ENCODE measurements at regions not wholly inside any gene's neighbourhood (a gene's known extent, or its start where the extent isn't known, plus 50 kb on each side); places are given as distances from the start of the nearest gene placed in this dataset.
"Not testable (repeated sequence)": the region's sequence is repeated elsewhere in the genome, so short reads cannot be mapped to it uniquely, and the experiment has no call there.

DNA sequence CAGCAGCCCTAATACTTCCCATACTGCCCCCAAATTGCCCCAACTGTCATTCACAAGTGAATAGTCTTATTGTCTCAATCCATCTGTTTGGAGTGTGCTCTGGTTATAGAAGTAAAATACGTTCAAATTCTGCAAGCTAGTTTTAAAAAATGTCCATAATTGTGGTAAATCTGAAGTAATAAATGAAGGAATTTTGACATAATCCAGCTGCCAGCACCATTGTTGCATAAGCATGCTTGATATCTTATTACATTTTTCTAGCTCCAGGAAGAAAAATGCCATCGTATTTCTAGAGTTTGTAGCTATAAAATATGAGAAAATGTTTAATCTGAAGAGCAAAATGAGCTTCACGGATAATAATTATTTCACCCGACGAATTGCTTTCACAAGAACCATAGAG, 664.7 kb downstream of the RFPL4B start:
- no peak for DNase-seq
- no peaks in the 10 kb centered on the region for H3K36me3 ChIP-seq
- H3K27ac ChIP-seq, result no peak overlapping the region

DNA sequence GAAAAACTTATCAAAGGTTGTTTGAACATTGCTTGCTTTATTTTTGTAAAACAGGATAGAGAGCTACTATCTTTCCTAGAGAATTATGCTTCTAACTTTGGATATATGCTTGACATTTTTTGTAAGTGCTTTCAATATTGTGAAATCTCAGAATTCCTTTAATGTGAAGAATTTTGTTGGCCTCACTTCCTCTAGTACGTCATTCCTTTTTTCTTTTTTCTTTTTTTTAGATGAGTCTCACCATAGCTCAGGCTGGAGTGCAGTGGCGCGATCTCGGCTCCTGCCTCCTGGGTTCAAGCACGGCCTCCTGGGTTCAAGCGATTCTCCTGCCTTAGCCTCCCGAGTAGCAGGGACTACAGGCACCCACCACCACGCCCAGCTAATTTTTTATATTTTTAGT, 668.1 kb downstream of the RFPL4B start:
- H3K9me3 ChIP-seq, result no peaks in the 10 kb centered on the region
- H3K27ac ChIP-seq, result no peak overlapping the region
- H3K4me3 ChIP-seq, result no peak overlapping the region
- no peaks in the 10 kb centered on the region for H3K36me3 ChIP-seq
- TF ChIP-seq, protein P1, sequence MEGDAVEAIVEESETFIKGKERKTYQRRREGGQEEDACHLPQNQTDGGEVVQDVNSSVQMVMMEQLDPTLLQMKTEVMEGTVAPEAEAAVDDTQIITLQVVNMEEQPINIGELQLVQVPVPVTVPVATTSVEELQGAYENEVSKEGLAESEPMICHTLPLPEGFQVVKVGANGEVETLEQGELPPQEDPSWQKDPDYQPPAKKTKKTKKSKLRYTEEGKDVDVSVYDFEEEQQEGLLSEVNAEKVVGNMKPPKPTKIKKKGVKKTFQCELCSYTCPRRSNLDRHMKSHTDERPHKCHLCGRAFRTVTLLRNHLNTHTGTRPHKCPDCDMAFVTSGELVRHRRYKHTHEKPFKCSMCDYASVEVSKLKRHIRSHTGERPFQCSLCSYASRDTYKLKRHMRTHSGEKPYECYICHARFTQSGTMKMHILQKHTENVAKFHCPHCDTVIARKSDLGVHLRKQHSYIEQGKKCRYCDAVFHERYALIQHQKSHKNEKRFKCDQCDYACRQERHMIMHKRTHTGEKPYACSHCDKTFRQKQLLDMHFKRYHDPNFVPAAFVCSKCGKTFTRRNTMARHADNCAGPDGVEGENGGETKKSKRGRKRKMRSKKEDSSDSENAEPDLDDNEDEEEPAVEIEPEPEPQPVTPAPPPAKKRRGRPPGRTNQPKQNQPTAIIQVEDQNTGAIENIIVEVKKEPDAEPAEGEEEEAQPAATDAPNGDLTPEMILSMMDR (IDR thresholded peaks at IDR 0.05), result no peak
- no peak for TF ChIP-seq POLR2A (IDR thresholded peaks at IDR 0.05)
- H3K4me1 ChIP-seq, result peaks cover 0 to 9% (median 0%) of the 10 kb centered on the region in 4 donors
- DNase-seq, result no peak
- no peaks in the 10 kb centered on the region for H3K27me3 ChIP-seq

More for the DNA sequence above, 664.7 kb downstream of the RFPL4B start:
- Histone ChIP-seq H3K9me3 (no peaks in the 10 kb centered on the region), H3K4me3 (no peak overlapping the region), H3K27me3 (no peaks in the 10 kb centered on the region), H3K4me1 (no peaks in the 10 kb centered on the region)
- TF ChIP-seq POLR2A (IDR thresholded peaks at IDR 0.05), result no peak

DNA sequence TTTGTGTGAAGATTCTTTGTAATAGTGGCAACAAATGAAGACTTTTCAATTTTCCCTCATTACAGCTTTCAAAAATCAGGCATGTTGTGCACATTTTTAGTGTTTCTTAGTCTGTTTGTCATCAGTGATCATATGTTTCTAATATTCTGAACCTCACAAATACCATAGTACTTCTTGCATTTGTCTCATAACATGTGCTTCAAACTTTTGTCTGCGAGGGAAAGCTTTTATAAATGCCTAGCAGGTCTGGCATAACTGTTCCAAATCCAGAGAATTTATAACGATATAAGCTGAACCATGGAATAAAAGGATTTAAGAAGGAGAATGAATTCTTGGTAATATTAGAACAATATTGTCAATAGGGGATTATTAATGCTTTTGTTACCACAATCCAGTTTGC, 670.2 kb downstream of the RFPL4B start:
- Histone ChIP-seq H3K4me1 (peaks cover 0 to 9% (median 0%) of the 10 kb centered on the region in 4 donors), H3K27ac (no peak overlapping the region), H3K36me3 (no peaks in the 10 kb centered on the region), H3K4me3 (no peak overlapping the region), H3K27me3 (no peaks in the 10 kb centered on the region), H3K9me3 (no peaks in the 10 kb centered on the region)
- no peak for TF ChIP-seq POLR2A (IDR thresholded peaks at IDR 0.05)
- TF ChIP-seq, protein P1 (IDR thresholded peaks at IDR 0.05), result no peak
- DNase-seq, result no peak

DNA sequence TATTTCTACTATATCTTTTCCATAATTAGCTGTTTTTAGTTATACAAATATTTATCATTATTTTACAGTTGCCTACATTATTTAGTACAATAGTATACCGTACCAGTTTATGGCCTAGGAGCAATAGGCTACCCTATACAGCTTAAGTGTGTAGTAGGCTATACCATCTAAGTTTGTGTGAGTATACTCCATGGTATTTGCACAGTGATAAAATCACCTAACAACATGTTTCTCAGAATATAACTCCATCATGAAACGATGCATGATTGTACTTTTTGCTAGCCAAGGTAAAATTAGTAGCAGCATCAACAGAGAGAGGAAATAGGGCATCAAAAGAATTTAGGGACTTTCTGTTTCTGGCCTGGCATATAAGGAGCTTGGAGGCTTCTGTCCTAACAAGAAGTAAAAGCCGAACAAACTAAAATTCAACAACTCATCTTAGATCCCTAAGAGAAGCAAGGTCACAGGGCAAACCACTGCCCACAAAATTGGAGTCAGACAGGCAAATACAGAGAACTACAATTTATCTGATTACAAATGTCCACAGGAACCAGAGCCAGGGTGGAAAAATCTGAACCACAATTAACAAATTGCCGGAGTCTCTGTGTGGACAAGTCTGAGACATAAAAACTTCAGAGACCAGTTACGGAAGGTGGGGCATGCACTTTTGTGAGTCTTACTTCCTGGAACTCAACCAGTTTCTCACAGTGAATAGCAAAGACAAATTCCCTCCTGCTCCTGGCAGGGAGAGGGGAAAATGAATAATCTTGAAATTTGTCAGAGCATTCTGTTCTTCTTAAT, 671.4 kb downstream of the RFPL4B start:
- TF ChIP-seq POLR2A (IDR thresholded peaks at IDR 0.05), result no peak
- H3K4me1 ChIP-seq, result peaks cover 0 to 9% (median 0%) of the 10 kb centered on the region in 4 donors
- DNase-seq, result no peak
- H3K27me3 ChIP-seq, result no peaks in the 10 kb centered on the region
- H3K36me3 ChIP-seq, result no peaks in the 10 kb centered on the region
- no peak overlapping the region for H3K27ac ChIP-seq
- no peaks in the 10 kb centered on the region for H3K9me3 ChIP-seq
- no peak overlapping the region for H3K4me3 ChIP-seq

DNA sequence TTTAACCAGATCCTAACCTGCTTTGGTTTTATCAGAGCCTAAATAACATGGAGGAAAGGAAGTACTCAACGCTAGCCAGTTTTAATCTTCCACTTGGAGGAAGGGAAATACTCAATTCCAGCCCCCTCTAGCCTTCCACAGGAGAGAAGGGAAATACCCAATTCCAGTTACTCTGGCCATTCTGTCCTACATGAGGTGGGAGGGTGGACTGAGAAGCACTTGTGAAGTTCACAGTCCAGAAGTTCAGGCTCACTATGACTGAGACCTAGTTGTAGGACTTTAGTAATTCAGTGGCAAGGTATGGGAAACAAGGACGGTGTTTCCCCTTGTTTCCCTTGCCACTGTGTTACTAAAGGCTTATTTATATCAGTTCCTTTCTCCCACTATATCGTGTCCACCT, 672.0 kb downstream of the RFPL4B start:
- Histone ChIP-seq H3K27ac (no peak overlapping the region), H3K4me1 (peaks cover 0 to 9% (median 0%) of the 10 kb centered on the region in 4 donors), H3K9me3 (no peaks in the 10 kb centered on the region), H3K4me3 (no peak overlapping the region), H3K36me3 (no peaks in the 10 kb centered on the region), H3K27me3 (no peaks in the 10 kb centered on the region)
- DNase-seq, result no peak
- TF ChIP-seq POLR2A (IDR thresholded peaks at IDR 0.05), result no peak
- TF ChIP-seq, protein P1 (IDR thresholded peaks at IDR 0.05), result no peak

DNA sequence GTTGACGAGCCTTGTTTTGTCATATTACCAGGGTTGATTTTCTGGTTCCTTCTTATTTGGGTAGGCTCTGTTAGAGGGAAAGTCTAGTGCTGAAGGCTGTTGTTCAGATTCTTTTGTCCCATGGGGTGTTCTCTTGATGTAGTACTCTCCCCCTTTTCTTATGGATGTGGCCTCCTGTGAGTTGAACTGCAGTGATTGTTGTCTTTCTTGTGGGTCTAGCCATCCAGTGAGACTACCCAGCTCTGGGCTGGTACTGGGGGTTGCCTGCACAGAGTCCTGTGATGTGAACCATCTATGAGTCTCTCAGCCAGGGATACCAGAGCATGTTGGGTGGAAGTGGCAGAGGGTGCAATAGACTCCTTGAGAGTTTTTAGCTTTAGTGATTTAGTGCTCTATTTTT, 680.6 kb downstream of the RFPL4B start:
- Histone ChIP-seq H3K27me3 (no peaks in the 10 kb centered on the region), H3K36me3 (no peaks in the 10 kb centered on the region), H3K4me3 (no peak overlapping the region), H3K4me1 (no peaks in the 10 kb centered on the region), H3K9me3 (no peaks in the 10 kb centered on the region), H3K27ac (no peak overlapping the region)
- no peak for TF ChIP-seq POLR2A (IDR thresholded peaks at IDR 0.05)
- TF ChIP-seq, protein P1 (IDR thresholded peaks at IDR 0.05), result no peak
- no peak for DNase-seq

DNA sequence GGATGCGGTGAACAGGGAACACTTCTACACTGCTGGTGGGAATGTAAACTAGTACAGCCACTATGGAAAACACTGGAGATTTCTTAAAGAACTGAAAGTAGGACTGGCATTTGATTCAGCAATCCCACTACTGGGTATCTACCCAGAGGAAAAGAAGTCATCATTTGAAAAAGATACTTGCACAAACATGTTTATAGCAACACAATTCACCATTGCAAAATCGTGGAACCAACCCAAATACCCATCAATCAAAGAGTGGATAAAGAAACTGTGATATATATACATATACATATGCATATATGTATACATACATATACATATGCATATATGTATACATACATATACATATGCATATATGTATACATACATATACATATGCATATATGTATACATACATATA, 682.0 kb downstream of the RFPL4B start:
- not testable (repeated sequence) for H3K9me3 ChIP-seq, H3K4me1 ChIP-seq, H3K27me3 ChIP-seq, H3K27ac ChIP-seq, H3K4me3 ChIP-seq, DNase-seq, H3K36me3 ChIP-seq
